SH-SY5Y (cell line): ENCODE measurements at regions not wholly inside any gene's neighbourhood (a gene's known extent, or its start where the extent isn't known, plus 50 kb on each side); places are given as distances from the start of the nearest gene placed in this dataset.

ENCODE experiments used
- GATA2 ChIP-seq: IDR thresholded peaks from 2 replicates; pipeline ENCODE4 v1.6.1; 2011; ENCODE audit warnings: mild to moderate bottlenecking, low read depth, low read length
- GATA3 ChIP-seq: IDR thresholded peaks from 2 replicates; pipeline ENCODE4 v1.6.1; 2011; ENCODE audit warnings: low read depth, mild to moderate bottlenecking, low read length, moderate library complexity

DNA sequence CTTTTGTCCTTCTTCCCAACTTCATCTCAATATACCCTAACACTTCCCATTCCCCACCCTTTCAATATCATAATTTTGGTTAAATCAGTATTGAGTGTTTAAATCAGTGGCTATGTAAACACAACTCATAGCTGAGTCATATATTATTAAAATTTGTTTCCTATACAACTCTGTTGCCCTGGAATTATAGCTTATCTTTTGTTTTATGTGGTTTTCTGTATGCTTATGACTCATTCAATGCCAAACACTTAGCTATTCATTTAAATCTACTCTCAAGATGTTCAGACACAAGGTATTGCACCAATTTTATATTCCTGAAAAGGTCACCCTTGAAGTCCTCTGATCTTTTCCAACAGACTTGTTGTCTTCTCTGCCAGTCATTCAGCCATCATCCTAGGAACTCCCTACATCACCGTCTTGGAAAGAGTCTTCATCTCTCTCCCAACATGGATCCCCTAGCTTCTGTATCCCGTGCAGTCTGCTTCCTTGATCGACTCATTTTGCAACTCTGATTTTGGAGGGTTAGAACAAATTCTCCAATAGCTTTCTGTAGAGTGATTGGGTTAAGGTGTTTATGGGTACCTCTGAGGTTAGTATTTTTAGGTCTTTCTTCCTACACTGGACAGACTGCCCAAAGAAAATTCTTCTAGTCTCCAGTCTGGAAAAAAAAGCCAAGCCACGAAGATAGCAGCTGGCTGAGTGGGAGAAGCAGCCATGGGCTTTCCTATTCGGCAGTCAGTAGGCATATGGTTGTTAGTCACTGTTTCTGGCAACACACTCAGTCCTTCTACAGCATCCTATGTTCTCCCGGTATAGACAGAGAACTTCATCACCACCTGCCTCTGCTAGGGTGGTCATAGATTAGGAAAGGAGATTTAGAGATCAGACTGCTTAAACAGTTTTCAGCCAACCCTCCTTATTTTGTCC lies 102.1 kb downstream of the CRPPA start:
- TF ChIP-seq GATA2: no peak
- no peak for TF ChIP-seq GATA3
